ENCODE measurements at regions not wholly inside any gene's neighbourhood (a gene's known extent, or its start where the extent isn't known, plus 50 kb on each side); places are given as distances from the start of the nearest gene placed in this dataset.
A peak's percentile ranks its signal among the peaks of the same experiment; 100 is the strongest.

GRCh38 chr6:67184405-67184804, 1450.7 kb upstream of the ADGRB3 start:
- Histone ChIP-seq H3K4me3 (ENCODE audit: low read depth, low read length) (no peak overlapping the region), H3K36me3 (ENCODE audit: control insufficient read depth in 2 of 2, insufficient read depth in 1 of 2, low read length in 2 of 2) (no peaks in the 10 kb centered on the region), H3K4me1 (ENCODE audit: control insufficient read depth, insufficient read depth, low read length) (no peaks in the 10 kb centered on the region), H3K27ac (ENCODE audit: extremely low read depth, low read depth, low read length) (no peak overlapping the region), H3K9me3 (ENCODE audit: control insufficient read depth, insufficient read depth, low read depth, low read length) (no peaks in the 10 kb centered on the region)
- ChIA-PET CTCF (no interaction called here), POLR2A (no interaction called here)
- no peak for TF ChIP-seq ZNF121 (tag by site-specific recombination; IDR thresholded peaks at IDR 0.05)
- TF ChIP-seq SCRT2 (tag by site-specific recombination; IDR thresholded peaks at IDR 0.05), result peak; percentile 24; the same call in 1 of the 2 replicates

- ChIA-PET CTCF (no interaction called here), POLR2A (no interaction called here)
- TF ChIP-seq ZNF843 (tag by site-specific recombination; IDR thresholded peaks at IDR 0.05), result no peak
- TF ChIP-seq ZBTB11 (tag by site-specific recombination; conservative IDR thresholded peaks at IDR 0.05; ENCODE audit: low read depth), result no peak
- TF ChIP-seq ZNF280C (tag by site-specific recombination; IDR thresholded peaks at IDR 0.05), result no peak
- TF ChIP-seq AEBP2 (tag by site-specific recombination; IDR thresholded peaks at IDR 0.05; ENCODE audit: borderline replicate concordance), result no peak
- no peak for TF ChIP-seq PATZ1 (tag by site-specific recombination; IDR thresholded peaks at IDR 0.05)
- TF ChIP-seq REPIN1 (tag by site-specific recombination; IDR thresholded peaks at IDR 0.05; ENCODE audit: low read depth), result no peak
- TF ChIP-seq ZNF280D (tag by site-specific recombination; IDR thresholded peaks at IDR 0.05), result no peak
- no peak for TF ChIP-seq SALL2 (tag by site-specific recombination; IDR thresholded peaks at IDR 0.05; ENCODE audit: borderline replicate concordance)
- TF ChIP-seq ZNF561 (tag by site-specific recombination; IDR thresholded peaks at IDR 0.05; ENCODE audit: borderline replicate concordance), result no peak
- TF ChIP-seq ZNF707 (tag by site-specific recombination; IDR thresholded peaks at IDR 0.05), result no peak
- no peak for TF ChIP-seq ZNF155 (tag by site-specific recombination; IDR thresholded peaks at IDR 0.05)
- no peak for TF ChIP-seq PRDM4 (tag by site-specific recombination; IDR thresholded peaks at IDR 0.05)
- TF ChIP-seq MEIS1 (CRISPR knock-in tag; IDR thresholded peaks at IDR 0.05; ENCODE audit: borderline replicate concordance), result no peak
- TF ChIP-seq KLF7 (tag by site-specific recombination; IDR thresholded peaks at IDR 0.05; ENCODE audit: borderline replicate concordance), result no peak
- no peak for TF ChIP-seq YY1 (tag by site-specific recombination; IDR thresholded peaks at IDR 0.05)
- no peak for TF ChIP-seq ZFHX2 (tag by site-specific recombination; conservative IDR thresholded peaks at IDR 0.05)
- no peak for TF ChIP-seq ZNF76 (tag by site-specific recombination; IDR thresholded peaks at IDR 0.05; ENCODE audit: borderline replicate concordance, low read depth)
- Histone ChIP-seq H3K9me3 (ENCODE audit: control insufficient read depth, insufficient read depth, low read depth, low read length) (no peaks in the 10 kb centered on the region), H3K4me1 (ENCODE audit: control insufficient read depth, insufficient read depth, low read length) (no peaks in the 10 kb centered on the region), H3K27ac (ENCODE audit: extremely low read depth, low read depth, low read length) (no peak overlapping the region), H3K36me3 (ENCODE audit: control insufficient read depth in 2 of 2, insufficient read depth in 1 of 2, low read length in 2 of 2) (no peaks in the 10 kb centered on the region), H3K4me3 (ENCODE audit: low read depth, low read length) (no peak overlapping the region)
These were observed 1460.0 kb upstream of the ADGRB3 start for GRCh38 chr6:67175101-67175500.

Measured in HEK293 (cell line).